Ammon's horn (tissue), 1 donor: ENCODE measurements at regions not wholly inside any gene's neighbourhood (a gene's known extent, or its start where the extent isn't known, plus 50 kb on each side); places are given as distances from the start of the nearest gene placed in this dataset.
"Not testable (repeated sequence)": the region's sequence is repeated elsewhere in the genome, so short reads cannot be mapped to it uniquely, and the experiment has no call there.

Experiments
- DNase-seq: peaks from one replicate; pipeline ENCODE4 v3.0.0-alpha.2; 2016; ENCODE audit warnings: low spot score

GRCh38 chr5:93359296-93359959, 221.6 kb downstream of the NR2F1-AS1 start:
- no peak for DNase-seq

- DNase-seq, result no peak
Measured at GRCh38 chr5:93358176-93358575, 222.8 kb downstream of the NR2F1-AS1 start.

GRCh38 chr5:93357686-93358085, 223.3 kb downstream of the NR2F1-AS1 start:
- DNase-seq, result no peak

- no peak for DNase-seq
Measured at GRCh38 chr5:93355691-93356090, 225.3 kb downstream of the NR2F1-AS1 start.

- no peak for DNase-seq
Measured at GRCh38 chr5:93352186-93352585, 228.8 kb downstream of the NR2F1-AS1 start.

GRCh38 chr5:93349613-93350012, 231.4 kb downstream of the NR2F1-AS1 start:
- no peak for DNase-seq

- DNase-seq, result no peak
Measured at GRCh38 chr5:93348231-93348630, 232.8 kb downstream of the NR2F1-AS1 start.

GRCh38 chr5:93346850-93347249, 234.2 kb downstream of the NR2F1-AS1 start:
- not testable (repeated sequence) for DNase-seq

GRCh38 chr5:93346301-93346700, 234.7 kb downstream of the NR2F1-AS1 start:
- no peak for DNase-seq

GRCh38 chr5:93343570-93343969, 237.4 kb downstream of the NR2F1-AS1 start:
- DNase-seq, result no peak

GRCh38 chr5:93342563-93343061, 238.4 kb downstream of the NR2F1-AS1 start:
- DNase-seq, result peak; percentile 11

- DNase-seq, result no peak
Measured at GRCh38 chr5:93340881-93341280, 240.1 kb downstream of the NR2F1-AS1 start.

- DNase-seq, result no peak
Measured at GRCh38 chr5:93337138-93337537, 243.9 kb downstream of the NR2F1-AS1 start.

- no peak for DNase-seq
Measured at GRCh38 chr5:93336330-93337110, 244.5 kb downstream of the NR2F1-AS1 start.

- DNase-seq, result no peak
Measured at GRCh38 chr5:93331863-93332262, 249.2 kb downstream of the NR2F1-AS1 start.

- no peak for DNase-seq
Measured at GRCh38 chr5:93331241-93331640, 249.8 kb downstream of the NR2F1-AS1 start.

GRCh38 chr5:93330506-93330905, 250.5 kb downstream of the NR2F1-AS1 start:
- no peak for DNase-seq

GRCh38 chr5:93329756-93330155, 251.3 kb downstream of the NR2F1-AS1 start:
- no peak for DNase-seq

GRCh38 chr5:93328833-93329232, 252.2 kb downstream of the NR2F1-AS1 start:
- DNase-seq, result no peak

GRCh38 chr5:93327605-93328004, 253.4 kb downstream of the NR2F1-AS1 start:
- DNase-seq, result no peak

GRCh38 chr5:93325946-93326345, 255.1 kb downstream of the NR2F1-AS1 start:
- DNase-seq, result no peak

- no peak for DNase-seq
Measured at GRCh38 chr5:93322974-93323860, 257.8 kb downstream of the NR2F1-AS1 start.
